Mucosa of descending colon (tissue), 3 donors: ENCODE measurements at regions not wholly inside any gene's neighbourhood (a gene's known extent, or its start where the extent isn't known, plus 50 kb on each side); places are given as distances from the start of the nearest gene placed in this dataset.

ENCODE experiments used
- ATAC-seq: fragments of 200-7000 bp; cut with Tn5 transposase; one replicate; pipeline ENCODE4 v1.9.1; 2020; ENCODE audit warnings: mild to moderate bottlenecking, moderate library complexity
- DNase-seq, 3 donors: peaks; one replicate each; pipeline ENCODE4 v3.0.0-alpha.2; 2020
- H3K36me3 ChIP-seq: fragments of 200-600 bp; one replicate; pipeline ENCODE4 v1.8.0; 2021; ENCODE audit warnings: low read depth, mild to moderate bottlenecking
- H3K4me1 ChIP-seq: fragments of 200-600 bp; one replicate; pipeline ENCODE4 v1.8.0; 2021; ENCODE audit warnings: low read depth, mild to moderate bottlenecking
- H3K4me3 ChIP-seq: fragments of 200-600 bp; one replicate; pipeline ENCODE4 v1.8.0; 2021; ENCODE audit warnings: mild to moderate bottlenecking
- H3K9me3 ChIP-seq: fragments of 200-600 bp; one replicate; pipeline ENCODE4 v1.8.0; 2021; ENCODE audit warnings: mild to moderate bottlenecking
- intact Hi-C, 2 donors: fragments of 100-400 bp; cut with DNase I in 1 of 2; cut with micrococcal nuclease in 1 of 2; formaldehyde crosslinking; loops; one replicate each; pipeline versions ENCODE4 v1.11.0 to v1.11.1; 2022; cut with DNase I, micrococcal nuclease
- TF ChIP-seq, protein P1 (sequence below): fragments of 200-600 bp; IDR thresholded peaks from one replicate; pipeline ENCODE4 v1.8.0; 2022; ENCODE audit warnings: antibody characterized with exemption, mild to moderate bottlenecking
- donor health status: DM: no; HTN: no; CAD: no; lungs with moderate emphysema.
- donor health status: DM: no; HTN: no; CAD: no.
- donor health status: DM: no; HTN: yes; CAD: no.

DNA sequence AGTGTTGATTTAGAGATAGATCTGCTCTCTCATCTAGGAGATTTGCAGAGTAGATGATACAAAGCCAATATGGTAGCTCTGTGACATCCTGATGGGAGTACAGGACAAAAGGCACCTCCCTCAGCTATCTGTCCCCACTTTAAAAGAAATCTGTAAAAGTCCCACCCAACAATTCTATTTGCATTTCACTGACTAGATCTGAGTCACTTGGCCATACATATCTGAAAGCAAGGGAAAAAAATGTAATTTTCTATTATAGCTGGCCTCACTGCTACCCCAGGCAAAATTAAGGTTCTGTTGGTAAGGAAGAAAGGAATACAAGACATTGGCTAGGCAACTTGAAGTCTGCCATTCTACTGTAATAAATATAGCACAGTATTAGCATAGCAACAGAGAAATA, 96.2 kb upstream of the RNF180 start:
- H3K9me3 ChIP-seq, result no peaks in the 10 kb centered on the region
- DNase-seq (no peak), ATAC-seq (no peak)
- intact Hi-C loops, result no loop called here
- no peaks in the 10 kb centered on the region for H3K36me3 ChIP-seq
- H3K4me1 ChIP-seq, result no peaks in the 10 kb centered on the region
- TF ChIP-seq, protein P1, sequence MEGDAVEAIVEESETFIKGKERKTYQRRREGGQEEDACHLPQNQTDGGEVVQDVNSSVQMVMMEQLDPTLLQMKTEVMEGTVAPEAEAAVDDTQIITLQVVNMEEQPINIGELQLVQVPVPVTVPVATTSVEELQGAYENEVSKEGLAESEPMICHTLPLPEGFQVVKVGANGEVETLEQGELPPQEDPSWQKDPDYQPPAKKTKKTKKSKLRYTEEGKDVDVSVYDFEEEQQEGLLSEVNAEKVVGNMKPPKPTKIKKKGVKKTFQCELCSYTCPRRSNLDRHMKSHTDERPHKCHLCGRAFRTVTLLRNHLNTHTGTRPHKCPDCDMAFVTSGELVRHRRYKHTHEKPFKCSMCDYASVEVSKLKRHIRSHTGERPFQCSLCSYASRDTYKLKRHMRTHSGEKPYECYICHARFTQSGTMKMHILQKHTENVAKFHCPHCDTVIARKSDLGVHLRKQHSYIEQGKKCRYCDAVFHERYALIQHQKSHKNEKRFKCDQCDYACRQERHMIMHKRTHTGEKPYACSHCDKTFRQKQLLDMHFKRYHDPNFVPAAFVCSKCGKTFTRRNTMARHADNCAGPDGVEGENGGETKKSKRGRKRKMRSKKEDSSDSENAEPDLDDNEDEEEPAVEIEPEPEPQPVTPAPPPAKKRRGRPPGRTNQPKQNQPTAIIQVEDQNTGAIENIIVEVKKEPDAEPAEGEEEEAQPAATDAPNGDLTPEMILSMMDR, result no peak
- H3K4me3 ChIP-seq, result no peak overlapping the region

DNA sequence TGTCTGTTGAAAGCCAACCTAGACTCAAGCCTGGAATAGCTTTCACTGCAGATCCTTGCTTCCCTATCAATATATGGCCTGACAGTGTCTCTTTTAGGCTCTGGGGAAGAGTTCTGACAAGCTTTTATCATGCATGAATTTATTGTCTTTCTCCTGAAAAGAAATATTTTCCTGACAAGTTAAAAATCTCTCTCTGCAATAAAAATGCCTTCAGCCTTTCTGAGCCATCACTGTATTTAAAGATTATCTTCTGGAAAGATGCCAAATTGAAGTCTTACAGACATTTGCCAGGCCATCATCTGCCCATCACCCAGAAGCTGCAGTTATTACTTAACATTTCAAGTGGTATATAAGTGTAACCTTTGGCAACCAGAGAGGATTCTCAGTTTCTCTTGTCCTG, 88.1 kb upstream of the HTR1A start:
- TF ChIP-seq, protein P1, result no peak
- DNase-seq (no peak), ATAC-seq (no peak)
- Histone ChIP-seq H3K4me3 (no peak overlapping the region), H3K9me3 (peaks cover 16% of the 10 kb centered on the region), H3K36me3 (no peaks in the 10 kb centered on the region), H3K4me1 (no peaks in the 10 kb centered on the region)
- intact Hi-C loops, result no loop called here

DNA sequence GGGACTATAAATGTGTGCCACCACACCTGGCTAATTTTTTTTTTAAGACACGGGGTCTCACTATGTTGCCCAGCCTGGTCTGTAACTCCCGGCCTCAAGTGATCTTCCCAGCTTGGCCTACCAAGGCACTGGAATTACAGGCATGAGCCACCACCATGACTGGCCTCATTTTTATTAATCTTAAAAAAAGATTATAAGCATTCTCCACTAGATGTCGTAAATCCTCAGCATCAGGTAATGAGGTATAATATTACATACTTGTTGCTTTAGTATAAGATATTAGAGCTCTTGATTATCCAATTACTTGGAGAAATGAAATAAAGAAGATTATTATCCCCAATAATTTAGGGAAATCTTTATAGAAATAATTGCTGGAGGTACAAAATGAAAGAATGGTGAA, 78.2 kb upstream of the HTR1A start:
- intact Hi-C loops, result no loop called here
- H3K9me3 ChIP-seq, result peaks cover 27% of the 10 kb centered on the region
- no peaks in the 10 kb centered on the region for H3K36me3 ChIP-seq
- DNase-seq (no peak), ATAC-seq (no peak)
- TF ChIP-seq, protein P1, result no peak
- H3K4me3 ChIP-seq, result no peak overlapping the region
- H3K4me1 ChIP-seq, result no peaks in the 10 kb centered on the region

DNA sequence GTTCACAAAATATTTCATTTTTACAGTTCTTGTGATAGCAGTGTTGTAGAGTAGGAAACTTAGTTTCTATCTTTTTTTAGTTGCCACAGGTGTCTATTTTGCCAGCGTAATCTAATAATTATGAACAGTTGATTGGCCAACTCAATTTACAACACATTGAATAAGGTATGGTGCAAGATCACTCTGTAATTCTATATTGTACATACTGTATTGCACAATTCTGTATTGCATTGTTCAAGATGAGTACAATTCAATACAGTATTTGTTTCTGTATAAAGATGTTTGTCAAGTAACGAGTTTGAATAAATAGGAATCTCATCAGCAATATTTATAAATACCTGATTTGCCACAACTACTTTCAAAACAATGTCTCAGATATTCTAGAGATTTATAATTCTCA, 64.2 kb upstream of the HTR1A start:
- intact Hi-C loops, result no loop called here
- Histone ChIP-seq H3K36me3 (no peaks in the 10 kb centered on the region), H3K9me3 (no peaks in the 10 kb centered on the region), H3K4me3 (no peak overlapping the region), H3K4me1 (no peaks in the 10 kb centered on the region)
- ATAC-seq (no peak), DNase-seq (no peak)
- TF ChIP-seq, protein P1, result no peak

DNA sequence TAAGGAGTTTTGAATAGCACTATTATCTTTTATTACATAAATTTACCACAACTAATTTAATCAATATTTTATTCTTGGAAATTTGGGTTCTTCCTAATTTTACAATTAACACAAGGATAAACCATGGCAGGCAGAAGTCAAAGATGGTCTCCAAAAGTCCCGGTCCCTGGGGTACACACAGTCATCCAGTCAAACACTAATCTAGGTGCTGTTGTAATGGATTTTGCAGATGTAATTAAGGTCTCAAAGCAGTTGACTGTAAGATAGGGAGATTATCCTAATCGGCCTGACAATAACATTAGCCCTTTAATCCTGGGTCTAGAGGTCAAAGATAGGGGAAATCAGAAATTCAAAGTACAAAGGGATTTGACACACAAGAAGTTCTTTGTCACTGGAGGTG, 57.5 kb upstream of the HTR1A start:
- TF ChIP-seq, protein P1, result no peak
- no peaks in the 10 kb centered on the region for H3K4me1 ChIP-seq
- DNase-seq (no peak), ATAC-seq (no peak)
- no peaks in the 10 kb centered on the region for H3K36me3 ChIP-seq
- intact Hi-C loops, result no loop called here
- no peak overlapping the region for H3K4me3 ChIP-seq
- no peaks in the 10 kb centered on the region for H3K9me3 ChIP-seq

DNA sequence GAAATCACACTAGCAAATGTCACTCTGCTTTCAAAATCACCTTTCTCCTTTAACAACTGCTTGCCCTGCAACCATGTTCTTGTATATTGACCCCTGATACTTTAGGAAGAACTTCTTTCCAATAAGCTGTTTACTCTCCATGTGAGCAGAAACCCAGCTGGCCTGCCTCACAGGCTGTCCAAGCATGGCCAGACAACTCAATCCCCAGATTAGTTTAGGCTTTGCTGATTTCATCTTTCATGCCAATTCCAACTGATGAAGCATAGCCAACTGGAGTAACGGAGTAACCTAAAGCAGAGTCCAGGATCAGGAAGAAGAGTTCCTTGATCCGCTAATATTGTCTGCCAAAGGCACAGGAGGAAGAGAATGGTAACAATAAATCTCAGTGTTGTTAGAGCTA, 56.7 kb upstream of the HTR1A start:
- no peak for DNase-seq

More for the DNA sequence above, 56.7 kb upstream of the HTR1A start:
- ATAC-seq, result no peak
- TF ChIP-seq, protein P1, result no peak
- no peaks in the 10 kb centered on the region for H3K36me3 ChIP-seq
- no peaks in the 10 kb centered on the region for H3K4me1 ChIP-seq
- H3K4me3 ChIP-seq, result no peak overlapping the region
- intact Hi-C loops, result no loop called here
- no peaks in the 10 kb centered on the region for H3K9me3 ChIP-seq
